ENCODE measurements at regions not wholly inside any gene's neighbourhood (a gene's known extent, or its start where the extent isn't known, plus 50 kb on each side); places are given as distances from the start of the nearest gene placed in this dataset.

DNA sequence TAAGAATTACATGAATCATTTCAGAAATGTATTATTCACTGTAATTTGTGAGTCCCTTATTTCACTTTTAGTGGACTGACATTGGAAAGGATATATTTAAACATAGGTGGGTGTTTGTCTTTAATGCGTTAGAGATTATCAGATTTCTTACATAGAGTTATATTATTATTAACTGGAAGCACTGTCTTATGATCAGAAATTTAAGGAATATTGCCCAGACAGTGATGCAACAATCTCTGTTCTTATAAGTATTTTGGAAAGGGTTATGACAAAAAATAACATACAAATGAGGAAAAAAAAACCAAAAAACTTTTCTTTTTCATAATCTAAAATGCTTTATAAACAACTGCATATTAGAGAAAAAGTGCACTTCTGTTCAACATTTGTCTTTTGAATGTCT is 836.6 kb downstream of the SLC6A15 start:
- TF ChIP-seq, protein P1, sequence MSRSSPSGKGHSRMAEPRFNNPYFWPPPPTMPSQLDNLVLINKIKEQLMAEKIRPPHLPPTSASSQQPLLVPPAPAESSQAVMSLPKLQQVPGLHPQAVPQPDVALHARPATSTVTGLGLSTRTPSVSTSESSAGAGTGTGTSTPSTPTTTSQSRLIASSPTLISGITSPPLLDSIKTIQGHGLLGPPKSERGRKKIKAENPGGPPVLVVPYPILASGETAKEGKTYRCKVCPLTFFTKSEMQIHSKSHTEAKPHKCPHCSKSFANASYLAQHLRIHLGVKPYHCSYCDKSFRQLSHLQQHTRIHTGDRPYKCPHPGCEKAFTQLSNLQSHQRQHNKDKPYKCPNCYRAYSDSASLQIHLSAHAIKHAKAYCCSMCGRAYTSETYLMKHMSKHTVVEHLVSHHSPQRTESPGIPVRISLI (tag by site-specific recombination; IDR thresholded peaks at IDR 0.05) = no peak
- TF ChIP-seq, protein P2, sequence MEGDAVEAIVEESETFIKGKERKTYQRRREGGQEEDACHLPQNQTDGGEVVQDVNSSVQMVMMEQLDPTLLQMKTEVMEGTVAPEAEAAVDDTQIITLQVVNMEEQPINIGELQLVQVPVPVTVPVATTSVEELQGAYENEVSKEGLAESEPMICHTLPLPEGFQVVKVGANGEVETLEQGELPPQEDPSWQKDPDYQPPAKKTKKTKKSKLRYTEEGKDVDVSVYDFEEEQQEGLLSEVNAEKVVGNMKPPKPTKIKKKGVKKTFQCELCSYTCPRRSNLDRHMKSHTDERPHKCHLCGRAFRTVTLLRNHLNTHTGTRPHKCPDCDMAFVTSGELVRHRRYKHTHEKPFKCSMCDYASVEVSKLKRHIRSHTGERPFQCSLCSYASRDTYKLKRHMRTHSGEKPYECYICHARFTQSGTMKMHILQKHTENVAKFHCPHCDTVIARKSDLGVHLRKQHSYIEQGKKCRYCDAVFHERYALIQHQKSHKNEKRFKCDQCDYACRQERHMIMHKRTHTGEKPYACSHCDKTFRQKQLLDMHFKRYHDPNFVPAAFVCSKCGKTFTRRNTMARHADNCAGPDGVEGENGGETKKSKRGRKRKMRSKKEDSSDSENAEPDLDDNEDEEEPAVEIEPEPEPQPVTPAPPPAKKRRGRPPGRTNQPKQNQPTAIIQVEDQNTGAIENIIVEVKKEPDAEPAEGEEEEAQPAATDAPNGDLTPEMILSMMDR (tag by site-specific recombination; IDR thresholded peaks at IDR 0.05) = no peak
- TF ChIP-seq, protein P3, sequence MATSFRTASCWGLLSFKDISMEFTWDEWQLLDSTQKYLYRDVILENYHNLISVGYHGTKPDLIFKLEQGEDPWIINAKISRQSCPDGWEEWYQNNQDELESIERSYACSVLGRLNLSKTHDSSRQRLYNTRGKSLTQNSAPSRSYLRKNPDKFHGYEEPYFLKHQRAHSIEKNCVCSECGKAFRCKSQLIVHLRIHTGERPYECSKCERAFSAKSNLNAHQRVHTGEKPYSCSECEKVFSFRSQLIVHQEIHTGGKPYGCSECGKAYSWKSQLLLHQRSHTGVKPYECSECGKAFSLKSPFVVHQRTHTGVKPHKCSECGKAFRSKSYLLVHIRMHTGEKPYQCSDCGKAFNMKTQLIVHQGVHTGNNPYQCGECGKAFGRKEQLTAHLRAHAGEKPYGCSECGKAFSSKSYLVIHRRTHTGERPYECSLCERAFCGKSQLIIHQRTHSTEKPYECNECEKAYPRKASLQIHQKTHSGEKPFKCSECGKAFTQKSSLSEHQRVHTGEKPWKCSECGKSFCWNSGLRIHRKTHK (tag by site-specific recombination; IDR thresholded peaks at IDR 0.05) = no peak
- TF ChIP-seq ZNF548 (tag by site-specific recombination; IDR thresholded peaks at IDR 0.05) (no peak), ZNF514 (tag by site-specific recombination; IDR thresholded peaks at IDR 0.05) (no peak), HOXA7 (CRISPR knock-in tag; IDR thresholded peaks at IDR 0.05; ENCODE audit: borderline replicate concordance) (no peak)
